DND-41 (cell line): ENCODE measurements at regions not wholly inside any gene's neighbourhood (a gene's known extent, or its start where the extent isn't known, plus 50 kb on each side); places are given as distances from the start of the nearest gene placed in this dataset.

Source experiments
- ATAC-seq: fragments of 200-7000 bp; cut with Tn5 transposase; 3 replicates; pipeline ENCODE4 v1.9.1; 2021; ENCODE audit warnings: low read depth; ENCODE audit not compliant: insufficient read depth
- DNase-seq: peaks from one replicate; pipeline ENCODE4 v3.0.0-alpha.2; 2020
- H2AFZ ChIP-seq: 2 replicates; pipeline ENCODE4 v1.6.0; 2012; ENCODE audit warnings: low read depth, low read length
- H3K27ac ChIP-seq: 2 replicates; pipeline ENCODE4 v1.5.1; 2012; ENCODE audit warnings: low read length, inconsistent platforms
- H3K27me3 ChIP-seq: fragments of 200-600 bp; sonication (generic); 2 replicates; pipeline ENCODE4 v1.6.0; 2012; ENCODE audit warnings: low read length, mild to moderate bottlenecking, inconsistent platforms; ENCODE audit not compliant: insufficient read depth, poor library complexity
- H3K36me3 ChIP-seq: 2 replicates; pipeline ENCODE4 v1.5.1; 2012; ENCODE audit warnings: low read length, inconsistent platforms; ENCODE audit not compliant: insufficient read depth
- H3K4me1 ChIP-seq: 2 replicates; pipeline ENCODE4 v1.5.1; 2012; ENCODE audit warnings: mild to moderate bottlenecking, low read length; ENCODE audit not compliant: insufficient read depth
- H3K4me2 ChIP-seq: 2 replicates; pipeline ENCODE4 v1.6.0; 2012; ENCODE audit warnings: mild to moderate bottlenecking, moderate library complexity, low read length, inconsistent platforms; ENCODE audit not compliant: insufficient read depth
- H3K4me3 ChIP-seq, 2 experiments: fragments of 200-600 bp in 1 of 2; shearing (Covaris generic) in 1 of 2; 2 replicates each; pipeline ENCODE4 v1.5.1; 2012 to 2016; ENCODE audit warnings: inconsistent platforms in 2 of 2, low read length in 2 of 2, mild to moderate bottlenecking in 2 of 2, low read depth in 1 of 2, moderate library complexity in 1 of 2
- H3K79me2 ChIP-seq: 2 replicates; pipeline ENCODE4 v1.6.0; 2012; ENCODE audit warnings: low read length, inconsistent platforms; ENCODE audit not compliant: insufficient read depth
- H3K9ac ChIP-seq: 2 replicates; pipeline ENCODE4 v1.6.0; 2012; ENCODE audit warnings: low read depth, mild to moderate bottlenecking, inconsistent platforms, low read length, moderate library complexity
- H3K9me3 ChIP-seq: 2 replicates; pipeline ENCODE4 v1.5.1; 2012; ENCODE audit warnings: low read length, moderate library complexity, mild to moderate bottlenecking, inconsistent platforms; ENCODE audit not compliant: insufficient read depth, severe bottlenecking
- H4K20me1 ChIP-seq: 2 replicates; pipeline ENCODE4 v1.6.0; 2012; ENCODE audit warnings: low read length; ENCODE audit not compliant: insufficient read depth
- EZH2 ChIP-seq: IDR thresholded peaks from 3 replicates; pipeline ENCODE4 v1.6.1; 2012; ENCODE audit warnings: borderline replicate concordance, low read depth, mild to moderate bottlenecking, moderate library complexity, low read length, inconsistent platforms; ENCODE audit not compliant: severe bottlenecking
- TF ChIP-seq, protein P1 (sequence below): IDR thresholded peaks from 2 replicates; pipeline ENCODE4 v1.5.1; 2012; ENCODE audit warnings: borderline replicate concordance, low read length, moderate library complexity, mild to moderate bottlenecking; ENCODE audit not compliant: poor library complexity, severe bottlenecking; ENCODE audit errors: extremely low read depth

DNA sequence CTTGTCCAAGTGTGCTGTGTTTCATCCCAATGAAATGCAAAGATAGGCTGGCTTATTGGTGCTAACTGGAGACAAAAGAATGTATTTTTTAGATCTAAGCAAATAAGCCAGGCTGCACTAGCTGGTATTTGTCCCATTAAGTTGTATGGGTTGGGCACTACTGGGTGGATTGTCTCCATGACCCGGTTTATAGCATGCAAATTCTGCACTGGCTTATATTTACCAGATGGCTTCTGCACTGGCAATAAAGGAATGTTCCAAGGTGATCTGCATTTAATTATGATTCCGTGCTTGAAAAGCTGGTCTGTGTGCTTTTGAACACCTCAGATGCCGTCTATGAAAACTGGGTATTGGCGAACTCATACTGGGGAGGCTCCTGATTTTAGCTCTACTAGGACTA is 61.4 kb upstream of the MOCS1 start:
- ATAC-seq: no peak
- peaks cover 28% of the 10 kb centered on the region for H3K9me3 ChIP-seq

DNA sequence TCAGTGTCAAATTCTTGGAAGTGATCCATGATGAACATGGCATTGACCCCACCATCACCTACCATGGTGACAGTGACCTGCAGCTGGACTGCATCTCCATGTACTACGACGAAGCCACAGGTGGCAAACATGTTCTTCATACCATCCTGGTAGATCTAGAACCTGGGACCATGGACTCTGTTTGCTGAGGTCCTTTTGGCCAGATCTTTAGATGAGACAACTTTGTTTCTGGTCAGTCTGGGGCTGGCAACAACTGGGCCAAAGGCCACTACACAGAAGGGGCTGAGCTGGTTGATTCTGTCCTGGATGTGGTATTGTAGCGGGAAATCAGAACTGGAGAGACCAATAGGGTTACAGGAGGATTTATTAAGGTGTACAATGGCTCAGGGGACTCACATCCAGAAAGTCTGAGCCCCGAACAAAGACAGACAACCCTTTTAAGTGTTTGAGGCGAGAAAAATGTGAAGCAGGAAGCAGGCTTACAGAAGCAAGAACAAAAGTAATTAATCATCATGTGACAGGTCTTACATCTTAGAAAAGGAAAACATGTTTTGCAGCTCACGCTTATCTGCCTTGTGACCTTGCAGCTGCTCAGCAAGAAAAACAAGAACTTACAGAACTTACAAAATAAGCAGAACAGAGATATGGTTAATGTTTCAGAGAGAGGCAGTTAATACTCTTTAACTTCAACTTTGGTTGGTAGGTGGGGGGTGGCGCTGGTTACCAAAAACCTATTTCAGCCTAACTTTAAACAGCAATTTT is 58.8 kb upstream of the MOCS1 start:
- no peak overlapping the region for H3K4me2 ChIP-seq

More for the DNA sequence above, 61.4 kb upstream of the MOCS1 start:
- Histone ChIP-seq H3K4me1 (no peaks in the 10 kb centered on the region), H3K4me2 (no peak overlapping the region), H4K20me1 (no peaks in the 10 kb centered on the region), H3K79me2 (no peaks in the 10 kb centered on the region), H3K4me3 (no peak overlapping the region), H3K27ac (no peak overlapping the region), H3K9ac (no peak overlapping the region), H2AFZ (no peak overlapping the region), H3K27me3 (no peaks in the 10 kb centered on the region), H3K36me3 (no peaks in the 10 kb centered on the region)
- TF ChIP-seq, protein P1, sequence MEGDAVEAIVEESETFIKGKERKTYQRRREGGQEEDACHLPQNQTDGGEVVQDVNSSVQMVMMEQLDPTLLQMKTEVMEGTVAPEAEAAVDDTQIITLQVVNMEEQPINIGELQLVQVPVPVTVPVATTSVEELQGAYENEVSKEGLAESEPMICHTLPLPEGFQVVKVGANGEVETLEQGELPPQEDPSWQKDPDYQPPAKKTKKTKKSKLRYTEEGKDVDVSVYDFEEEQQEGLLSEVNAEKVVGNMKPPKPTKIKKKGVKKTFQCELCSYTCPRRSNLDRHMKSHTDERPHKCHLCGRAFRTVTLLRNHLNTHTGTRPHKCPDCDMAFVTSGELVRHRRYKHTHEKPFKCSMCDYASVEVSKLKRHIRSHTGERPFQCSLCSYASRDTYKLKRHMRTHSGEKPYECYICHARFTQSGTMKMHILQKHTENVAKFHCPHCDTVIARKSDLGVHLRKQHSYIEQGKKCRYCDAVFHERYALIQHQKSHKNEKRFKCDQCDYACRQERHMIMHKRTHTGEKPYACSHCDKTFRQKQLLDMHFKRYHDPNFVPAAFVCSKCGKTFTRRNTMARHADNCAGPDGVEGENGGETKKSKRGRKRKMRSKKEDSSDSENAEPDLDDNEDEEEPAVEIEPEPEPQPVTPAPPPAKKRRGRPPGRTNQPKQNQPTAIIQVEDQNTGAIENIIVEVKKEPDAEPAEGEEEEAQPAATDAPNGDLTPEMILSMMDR: no peak
- TF ChIP-seq EZH2: no peak
- DNase-seq: no peak

More for the DNA sequence above, 58.8 kb upstream of the MOCS1 start:
- ATAC-seq: no peak
- Histone ChIP-seq H4K20me1 (no peaks in the 10 kb centered on the region), H3K4me3 (no peak overlapping the region), H3K79me2 (no peaks in the 10 kb centered on the region), H3K27me3 (no peaks in the 10 kb centered on the region), H2AFZ (no peak overlapping the region), H3K9me3 (peaks cover 16% of the 10 kb centered on the region), H3K27ac (no peak overlapping the region), H3K4me1 (no peaks in the 10 kb centered on the region), H3K9ac (no peak overlapping the region), H3K36me3 (no peaks in the 10 kb centered on the region)
- TF ChIP-seq EZH2: no peak
- TF ChIP-seq, protein P1: no peak
- no peak for DNase-seq
